ENCODE measurements at regions not wholly inside any gene's neighbourhood (a gene's known extent, or its start where the extent isn't known, plus 50 kb on each side); places are given as distances from the start of the nearest gene placed in this dataset.

DNA sequence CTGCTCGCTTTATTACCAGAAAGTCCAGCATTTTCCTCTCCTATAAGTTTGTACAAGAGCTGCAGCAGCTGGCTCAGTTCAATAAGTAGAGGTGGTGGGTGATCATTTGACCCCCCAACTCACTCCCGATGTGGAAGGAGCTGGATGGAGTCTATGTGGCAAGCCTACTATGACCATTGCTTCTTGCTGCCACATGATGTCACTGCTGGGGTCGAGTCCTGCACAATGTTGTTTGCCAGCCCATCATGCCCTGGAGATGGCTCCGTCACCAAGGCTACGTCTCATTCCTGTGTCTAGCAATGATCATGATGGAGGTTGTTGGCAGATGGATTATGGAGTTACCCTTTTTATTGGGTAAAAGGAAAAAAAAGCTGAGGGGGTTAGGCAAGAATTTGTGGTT lies 266.3 kb downstream of the PSAT1 start:
- Histone ChIP-seq H3K9ac (ENCODE audit: low read length) (no peak overlapping the region), H3K27ac (ENCODE audit: low read depth, low read length) (no peak overlapping the region), H3K4me3 (ENCODE audit: insufficient read depth, low read depth, low read length) (no peak overlapping the region), H3K27me3 (ENCODE audit: insufficient read depth, low read length) (peaks cover 5% of the 10 kb centered on the region), H4K20me1 (ENCODE audit: insufficient read depth, low read length) (no peaks in the 10 kb centered on the region), H3K9me3 (ENCODE audit: insufficient read depth, low read depth, low read length) (no peaks in the 10 kb centered on the region), H3K79me2 (ENCODE audit: insufficient read depth, low read length) (no peaks in the 10 kb centered on the region), H3K4me1 (ENCODE audit: insufficient read depth, low read length) (peaks cover 17% of the 10 kb centered on the region), H3K4me2 (ENCODE audit: low read length) (no peak overlapping the region), H3K36me3 (ENCODE audit: insufficient read depth, low read length) (no peaks in the 10 kb centered on the region), H2AFZ (ENCODE audit: low read depth, low read length) (no peak overlapping the region)
- Mint-ChIP-seq H3K4me1 (ENCODE audit: low read depth, unreplicated experiment) (peaks cover 29% of the 10 kb centered on the region), H3K36me3 (ENCODE audit: low read depth, unreplicated experiment) (no peaks in the 10 kb centered on the region), H3K4me3 (ENCODE audit: unreplicated experiment) (no peak overlapping the region), H3K27ac (ENCODE audit: unreplicated experiment) (no peak overlapping the region), H3K9me3 (ENCODE audit: unreplicated experiment) (no peaks in the 10 kb centered on the region), H3K27me3 (ENCODE audit: low read depth, unreplicated experiment) (peaks cover 3% of the 10 kb centered on the region)
- TF ChIP-seq, protein P1, sequence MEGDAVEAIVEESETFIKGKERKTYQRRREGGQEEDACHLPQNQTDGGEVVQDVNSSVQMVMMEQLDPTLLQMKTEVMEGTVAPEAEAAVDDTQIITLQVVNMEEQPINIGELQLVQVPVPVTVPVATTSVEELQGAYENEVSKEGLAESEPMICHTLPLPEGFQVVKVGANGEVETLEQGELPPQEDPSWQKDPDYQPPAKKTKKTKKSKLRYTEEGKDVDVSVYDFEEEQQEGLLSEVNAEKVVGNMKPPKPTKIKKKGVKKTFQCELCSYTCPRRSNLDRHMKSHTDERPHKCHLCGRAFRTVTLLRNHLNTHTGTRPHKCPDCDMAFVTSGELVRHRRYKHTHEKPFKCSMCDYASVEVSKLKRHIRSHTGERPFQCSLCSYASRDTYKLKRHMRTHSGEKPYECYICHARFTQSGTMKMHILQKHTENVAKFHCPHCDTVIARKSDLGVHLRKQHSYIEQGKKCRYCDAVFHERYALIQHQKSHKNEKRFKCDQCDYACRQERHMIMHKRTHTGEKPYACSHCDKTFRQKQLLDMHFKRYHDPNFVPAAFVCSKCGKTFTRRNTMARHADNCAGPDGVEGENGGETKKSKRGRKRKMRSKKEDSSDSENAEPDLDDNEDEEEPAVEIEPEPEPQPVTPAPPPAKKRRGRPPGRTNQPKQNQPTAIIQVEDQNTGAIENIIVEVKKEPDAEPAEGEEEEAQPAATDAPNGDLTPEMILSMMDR (IDR thresholded peaks at IDR 0.05; ENCODE audit: insufficient read depth, low read depth, low read length), result no peak
- no peak for TF ChIP-seq EZH2 (IDR thresholded peaks at IDR 0.05; ENCODE audit: insufficient read depth, low read length)
- FAIRE-seq, result no peak
- no peak for DNase-seq (ENCODE audit: low read depth)

DNA sequence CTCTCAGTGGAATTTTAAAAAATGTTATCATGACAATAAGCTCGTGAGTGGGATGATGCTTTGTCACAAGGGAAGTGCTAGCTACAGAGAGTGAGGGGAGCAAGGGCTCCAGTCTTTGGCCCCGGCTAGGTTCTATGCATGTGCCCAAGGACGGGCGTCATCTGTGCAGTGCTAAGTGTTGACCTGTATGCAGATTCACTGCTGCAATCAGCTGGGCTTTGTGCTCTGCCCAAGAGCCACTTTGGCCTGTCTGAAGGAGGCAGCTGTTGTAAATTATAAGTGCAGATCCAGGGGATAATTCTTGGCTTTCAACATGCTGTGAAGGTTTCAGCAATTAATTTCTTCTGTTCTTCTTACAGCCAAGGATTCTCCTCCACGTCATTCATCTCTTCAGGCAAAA lies 268.6 kb downstream of the PSAT1 start:
- H3K27ac ChIP-seq (ENCODE audit: low read depth, low read length), result no peak overlapping the region
- no peak overlapping the region for H3K4me3 ChIP-seq (ENCODE audit: insufficient read depth, low read depth, low read length)
- H3K79me2 ChIP-seq (ENCODE audit: insufficient read depth, low read length), result no peaks in the 10 kb centered on the region
- Mint-ChIP-seq H3K27me3 (ENCODE audit: low read depth, unreplicated experiment) (peaks cover 3% of the 10 kb centered on the region), H3K36me3 (ENCODE audit: low read depth, unreplicated experiment) (no peaks in the 10 kb centered on the region), H3K4me1 (ENCODE audit: low read depth, unreplicated experiment) (peaks cover 23% of the 10 kb centered on the region), H3K9me3 (ENCODE audit: unreplicated experiment) (no peaks in the 10 kb centered on the region), H3K4me3 (ENCODE audit: unreplicated experiment) (no peak overlapping the region), H3K27ac (ENCODE audit: unreplicated experiment) (no peak overlapping the region)
- H3K9ac ChIP-seq (ENCODE audit: low read length), result no peak overlapping the region
- FAIRE-seq (no peak), DNase-seq (ENCODE audit: low read depth) (no peak)
- H3K4me2 ChIP-seq (ENCODE audit: low read length), result no peak overlapping the region
- H3K36me3 ChIP-seq (ENCODE audit: insufficient read depth, low read length), result no peaks in the 10 kb centered on the region
- H3K4me1 ChIP-seq (ENCODE audit: insufficient read depth, low read length), result peaks cover 11% of the 10 kb centered on the region
- H3K9me3 ChIP-seq (ENCODE audit: insufficient read depth, low read depth, low read length), result no peaks in the 10 kb centered on the region
- TF ChIP-seq EZH2 (IDR thresholded peaks at IDR 0.05; ENCODE audit: insufficient read depth, low read length), result no peak
- TF ChIP-seq, protein P1 (IDR thresholded peaks at IDR 0.05; ENCODE audit: insufficient read depth, low read depth, low read length), result no peak
- no peaks in the 10 kb centered on the region for H4K20me1 ChIP-seq (ENCODE audit: insufficient read depth, low read length)
- H2AFZ ChIP-seq (ENCODE audit: low read depth, low read length), result no peak overlapping the region
- peaks cover 5% of the 10 kb centered on the region for H3K27me3 ChIP-seq (ENCODE audit: insufficient read depth, low read length)

DNA sequence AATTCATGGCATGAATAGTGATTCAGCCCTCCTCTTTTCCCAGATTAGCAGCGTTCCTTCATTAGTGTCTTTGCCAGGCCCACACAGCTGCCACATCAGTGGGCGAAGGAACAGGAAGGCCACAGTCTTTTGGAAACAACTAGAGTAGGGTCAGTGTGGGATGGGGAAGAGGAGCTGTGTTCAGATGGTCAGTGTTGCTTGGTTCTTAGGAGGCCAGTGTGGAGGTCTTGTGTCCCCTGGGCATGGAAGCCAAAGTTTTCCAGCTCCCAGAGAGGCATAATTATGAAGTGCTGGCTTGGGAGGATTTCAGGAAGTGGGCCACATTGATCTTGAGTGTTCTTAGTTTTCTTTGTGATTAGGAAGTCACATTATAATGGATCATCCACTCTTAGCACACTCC lies 269.6 kb downstream of the PSAT1 start:
- no peak for TF ChIP-seq EZH2 (IDR thresholded peaks at IDR 0.05; ENCODE audit: insufficient read depth, low read length)
- TF ChIP-seq, protein P1 (IDR thresholded peaks at IDR 0.05; ENCODE audit: insufficient read depth, low read depth, low read length), result no peak
- H2AFZ ChIP-seq (ENCODE audit: low read depth, low read length), result no peak overlapping the region
- peak overlapping the region; percentile 14 for H3K4me2 ChIP-seq (ENCODE audit: low read length)
- no peaks in the 10 kb centered on the region for H3K9me3 ChIP-seq (ENCODE audit: insufficient read depth, low read depth, low read length)
- H3K9me3 Mint-ChIP-seq (ENCODE audit: unreplicated experiment), result no peaks in the 10 kb centered on the region
- H3K27me3 ChIP-seq (ENCODE audit: insufficient read depth, low read length), result peaks cover 5% of the 10 kb centered on the region
- no peak for FAIRE-seq
- no peaks in the 10 kb centered on the region for H4K20me1 ChIP-seq (ENCODE audit: insufficient read depth, low read length)
- peaks cover 23% of the 10 kb centered on the region for H3K4me1 Mint-ChIP-seq (ENCODE audit: low read depth, unreplicated experiment)
- H3K27ac ChIP-seq (ENCODE audit: low read depth, low read length), result no peak overlapping the region
- no peak overlapping the region for H3K9ac ChIP-seq (ENCODE audit: low read length)
- H3K4me3 Mint-ChIP-seq (ENCODE audit: unreplicated experiment), result no peak overlapping the region
- no peaks in the 10 kb centered on the region for H3K79me2 ChIP-seq (ENCODE audit: insufficient read depth, low read length)
- no peaks in the 10 kb centered on the region for H3K36me3 ChIP-seq (ENCODE audit: insufficient read depth, low read length)
- peaks cover 3% of the 10 kb centered on the region for H3K27me3 Mint-ChIP-seq (ENCODE audit: low read depth, unreplicated experiment)
- H3K4me1 ChIP-seq (ENCODE audit: insufficient read depth, low read length), result peaks cover 11% of the 10 kb centered on the region
- H3K36me3 Mint-ChIP-seq (ENCODE audit: low read depth, unreplicated experiment), result no peaks in the 10 kb centered on the region
- DNase-seq (ENCODE audit: low read depth), result no peak
- no peak overlapping the region for H3K27ac Mint-ChIP-seq (ENCODE audit: unreplicated experiment)
- no peak overlapping the region for H3K4me3 ChIP-seq (ENCODE audit: insufficient read depth, low read depth, low read length)

All from astrocyte (in vitro differentiated cells and primary cell).